Spleen (tissue), 11 donors: ENCODE measurements at regions not wholly inside any gene's neighbourhood (a gene's known extent, or its start where the extent isn't known, plus 50 kb on each side); places are given as distances from the start of the nearest gene placed in this dataset.

Experiments
- DNase-seq: peaks from one replicate; pipeline ENCODE4 v3.0.0-alpha.2; 2020
- H3K27ac ChIP-seq, 8 donors: fragments of 200-600 bp; sonication (generic) in 7 of 8; 1 replicate in 4 of 8; 2 replicates in 4 of 8; pipeline versions ENCODE4 v1.5.0 to v1.8.0; 2016 to 2021; ENCODE audit warnings: inconsistent platforms in 4 of 8, mild to moderate bottlenecking in 4 of 8, moderate library complexity in 1 of 8
- H3K27me3 ChIP-seq, 7 donors: fragments of 200-600 bp; sonication (generic) in 6 of 7; replicated peaks in 1 of 7; 1 replicate in 4 of 7; 2 replicates in 3 of 7; pipeline versions ENCODE4 v1.5.0 to v1.8.0; 2016 to 2021; ENCODE audit warnings: inconsistent platforms in 3 of 7, mild to moderate bottlenecking in 1 of 7
- H3K36me3 ChIP-seq, 6 donors: fragments of 200-600 bp; sonication (generic) in 5 of 6; 1 replicate in 4 of 6; 2 replicates in 2 of 6; pipeline versions ENCODE4 v1.5.0 to v1.8.0; 2016 to 2021; ENCODE audit warnings: inconsistent platforms in 2 of 6
- H3K4me1 ChIP-seq, 6 donors: fragments of 200-600 bp; sonication (generic) in 5 of 6; 1 replicate in 3 of 6; 2 replicates in 3 of 6; pipeline versions ENCODE4 v1.5.0 to v1.8.0; 2016 to 2021; ENCODE audit warnings: inconsistent platforms in 3 of 6
- H3K4me3 ChIP-seq, 8 donors: fragments of 200-600 bp; sonication (generic) in 7 of 8; 1 replicate in 4 of 8; 2 replicates in 4 of 8; pipeline versions ENCODE4 v1.5.0 to v1.8.0; 2016 to 2021; ENCODE audit warnings: inconsistent platforms in 4 of 8, mild to moderate bottlenecking in 4 of 8, moderate library complexity in 2 of 8
- H3K9me3 ChIP-seq, 8 donors: fragments of 200-600 bp; sonication (generic) in 7 of 8; 1 replicate in 4 of 8; 2 replicates in 4 of 8; pipeline versions ENCODE4 v1.5.0 to v1.8.0; 2016 to 2021; ENCODE audit warnings: inconsistent platforms in 4 of 8
- POLR2A ChIP-seq, 3 donors: fragments of 450-650 bp; IDR thresholded peaks; one replicate each; pipeline ENCODE4 v1.5.1; 2017; ENCODE audit warnings: antibody characterized with exemption in 3 of 3, mild to moderate bottlenecking in 1 of 3
- POLR2AphosphoS5 ChIP-seq, 3 donors: sonication (generic); formaldehyde crosslinking; IDR thresholded peaks; one replicate each; pipeline ENCODE4 v1.5.1; 2017; ENCODE audit warnings: antibody characterized with exemption in 3 of 3
- WGBS, 5 donors: extraction: QIAGEN DNeasy Blood & Tissue Kit in 3 of 5; methylation state at CpG; one replicate each; pipeline versions ENCODE4 v1.1.5 to v1.1.7; 2013 to 2018; 5-methylcytosine and 5-hydroxymethylcytosine counted together
- intact Hi-C: fragments of 100-400 bp; cut with DNase I; formaldehyde crosslinking; loops from one replicate; pipeline ENCODE4 v1.15.0; 2023; ENCODE audit warnings: low total_unique reads
- TF ChIP-seq, protein P1 (sequence below), 11 experiments: fragments of 200-600 bp in 7 of 11; fragments of 450-650 bp in 4 of 11; sonication (generic) in 4 of 11; IDR thresholded peaks in 8 of 11; conservative IDR thresholded peaks in 3 of 11; 1 replicate in 7 of 11; 2 replicates in 4 of 11; pipeline versions ENCODE4 v1.4.0 to v1.8.0; 2016 to 2021; ENCODE audit warnings: antibody characterized with exemption in 11 of 11, inconsistent platforms in 4 of 11, mild to moderate bottlenecking in 1 of 11
- donor health status: healthy with polysubstance abuse.
- donor health status: DM: no; HTN: no; CAD: no; lungs with moderate emphysema.
- donor health status: DM: no; HTN: no; CAD: no.
- donor health status: Bipolar disorder and iron deficiency.
- donor health status: healthy.
- donor health status: DM: no; HTN: no; CAD: no.
- donor health status: DM: yes; HTN: yes; CAD: no.

DNA sequence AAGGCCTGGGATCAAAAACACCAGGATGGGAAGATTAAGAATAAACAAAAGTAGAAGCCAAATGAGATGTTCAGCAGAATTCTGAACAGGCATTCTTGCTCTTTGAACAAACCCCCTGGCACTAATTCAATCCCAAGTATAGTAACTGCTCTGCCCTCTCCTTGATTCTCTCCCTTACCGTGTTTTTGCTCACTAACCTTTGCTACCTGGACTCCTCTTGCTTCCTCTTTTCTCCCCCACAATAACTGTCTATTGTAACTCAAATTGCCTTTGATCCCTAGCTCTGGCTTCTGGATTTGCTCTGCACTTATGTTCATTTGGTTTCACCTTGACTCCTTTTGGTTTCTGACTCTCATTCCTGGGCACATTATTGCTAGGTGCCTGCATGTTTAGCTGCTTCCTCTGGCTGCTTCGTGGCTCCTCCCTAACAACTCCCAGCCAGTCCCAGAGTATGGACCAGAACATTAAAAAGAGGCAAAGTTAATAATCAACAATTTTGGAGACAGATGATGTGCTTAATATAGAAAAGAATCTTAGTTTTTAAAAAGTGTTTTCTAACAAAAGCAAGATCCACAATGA lies 65.4 kb upstream of the PHIP start:
- Histone ChIP-seq H3K9me3 (no peaks in the 10 kb centered on the region), H3K27ac (no peak overlapping the region), H3K4me1 (no peaks in the 10 kb centered on the region), H3K36me3 (no peaks in the 10 kb centered on the region), H3K27me3 (no peaks in the 10 kb centered on the region), H3K4me3 (no peak overlapping the region)
- 48 to 80% (median 58%) methylated on average over 2 of the region's 2 CpGs for WGBS, 5 donors
- no peak for DNase-seq
- intact Hi-C loops, result no loop called here
- TF ChIP-seq POLR2A (IDR thresholded peaks at IDR 0.05) (no peak), POLR2AphosphoS5 (IDR thresholded peaks at IDR 0.05) (no peak)
- TF ChIP-seq, protein P1, sequence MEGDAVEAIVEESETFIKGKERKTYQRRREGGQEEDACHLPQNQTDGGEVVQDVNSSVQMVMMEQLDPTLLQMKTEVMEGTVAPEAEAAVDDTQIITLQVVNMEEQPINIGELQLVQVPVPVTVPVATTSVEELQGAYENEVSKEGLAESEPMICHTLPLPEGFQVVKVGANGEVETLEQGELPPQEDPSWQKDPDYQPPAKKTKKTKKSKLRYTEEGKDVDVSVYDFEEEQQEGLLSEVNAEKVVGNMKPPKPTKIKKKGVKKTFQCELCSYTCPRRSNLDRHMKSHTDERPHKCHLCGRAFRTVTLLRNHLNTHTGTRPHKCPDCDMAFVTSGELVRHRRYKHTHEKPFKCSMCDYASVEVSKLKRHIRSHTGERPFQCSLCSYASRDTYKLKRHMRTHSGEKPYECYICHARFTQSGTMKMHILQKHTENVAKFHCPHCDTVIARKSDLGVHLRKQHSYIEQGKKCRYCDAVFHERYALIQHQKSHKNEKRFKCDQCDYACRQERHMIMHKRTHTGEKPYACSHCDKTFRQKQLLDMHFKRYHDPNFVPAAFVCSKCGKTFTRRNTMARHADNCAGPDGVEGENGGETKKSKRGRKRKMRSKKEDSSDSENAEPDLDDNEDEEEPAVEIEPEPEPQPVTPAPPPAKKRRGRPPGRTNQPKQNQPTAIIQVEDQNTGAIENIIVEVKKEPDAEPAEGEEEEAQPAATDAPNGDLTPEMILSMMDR (IDR thresholded peaks at IDR 0.05 in 8 of 11, conservative IDR thresholded peaks at IDR 0.05 in 3 of 11), result no peak

GRCh38 chr6:79138146-79138545 lies 60.1 kb upstream of the PHIP start:
- DNase-seq, result no peak
- WGBS, 5 donors, result 72 to 80% (median 75%) methylated on average over 1 of the region's 1 CpG
- intact Hi-C loops, result no loop called here
- TF ChIP-seq POLR2A (IDR thresholded peaks at IDR 0.05), result no peak
- no peak for TF ChIP-seq POLR2AphosphoS5 (IDR thresholded peaks at IDR 0.05)
- TF ChIP-seq, protein P1 (IDR thresholded peaks at IDR 0.05 in 8 of 11, conservative IDR thresholded peaks at IDR 0.05 in 3 of 11), result no peak
- peaks cover 0 to 10% (median 0%) of the 10 kb centered on the region in 7 donors for H3K27me3 ChIP-seq
- no peaks in the 10 kb centered on the region for H3K36me3 ChIP-seq
- H3K27ac ChIP-seq, result no peak overlapping the region
- peaks cover 0 to 46% (median 23%) of the 10 kb centered on the region in 8 donors for H3K9me3 ChIP-seq
- no peaks in the 10 kb centered on the region for H3K4me1 ChIP-seq
- H3K4me3 ChIP-seq, result no peak overlapping the region

DNA sequence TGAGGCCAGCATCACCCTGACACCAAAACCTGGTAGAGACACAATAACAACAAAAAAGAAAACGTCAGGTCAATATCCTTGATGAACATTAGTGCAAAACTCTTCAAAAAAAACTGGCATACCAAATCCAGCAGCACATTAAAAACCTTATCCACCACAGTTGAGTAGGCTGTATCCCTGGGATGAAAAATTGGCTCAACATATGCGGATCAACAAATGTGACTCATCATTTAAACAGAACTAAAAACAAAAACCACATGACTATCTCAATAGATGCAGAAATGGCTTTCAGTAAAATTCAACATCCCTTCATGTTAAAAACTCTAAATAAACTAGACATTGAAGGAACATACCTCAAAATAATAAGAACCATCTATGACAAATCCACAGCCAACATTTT lies 59.6 kb upstream of the PHIP start:
- WGBS, 5 donors, result 60 to 78% (median 72%) methylated on average over 2 of the region's 2 CpGs
- H3K4me3 ChIP-seq, result no peak overlapping the region
- no peak for DNase-seq
- H3K36me3 ChIP-seq, result no peaks in the 10 kb centered on the region
- no peak for TF ChIP-seq POLR2AphosphoS5 (IDR thresholded peaks at IDR 0.05)
- TF ChIP-seq, protein P1 (IDR thresholded peaks at IDR 0.05 in 8 of 11, conservative IDR thresholded peaks at IDR 0.05 in 3 of 11), result no peak
- no peak for TF ChIP-seq POLR2A (IDR thresholded peaks at IDR 0.05)
- H3K27me3 ChIP-seq, result peaks cover 0 to 10% (median 0%) of the 10 kb centered on the region in 7 donors
- no peaks in the 10 kb centered on the region for H3K4me1 ChIP-seq
- no peak overlapping the region for H3K27ac ChIP-seq
- peaks cover 0 to 51% (median 28%) of the 10 kb centered on the region in 8 donors for H3K9me3 ChIP-seq
- intact Hi-C loops, result no loop called here

GRCh38 chr6:79135973-79136470 lies 58.0 kb upstream of the PHIP start:
- H3K36me3 ChIP-seq, result no peaks in the 10 kb centered on the region
- no peak overlapping the region for H3K27ac ChIP-seq
- no peak overlapping the region for H3K4me3 ChIP-seq
- intact Hi-C loops, result no loop called here
- no peak for DNase-seq
- peaks cover 0 to 55% (median 29%) of the 10 kb centered on the region in 8 donors for H3K9me3 ChIP-seq
- peaks cover 0 to 10% (median 0%) of the 10 kb centered on the region in 7 donors for H3K27me3 ChIP-seq
- no peaks in the 10 kb centered on the region for H3K4me1 ChIP-seq
- TF ChIP-seq POLR2A (IDR thresholded peaks at IDR 0.05) (no peak), POLR2AphosphoS5 (IDR thresholded peaks at IDR 0.05) (no peak)
- TF ChIP-seq, protein P1 (IDR thresholded peaks at IDR 0.05 in 8 of 11, conservative IDR thresholded peaks at IDR 0.05 in 3 of 11), result no peak
